WTC11 (cell line): ENCODE measurements at regions not wholly inside any gene's neighbourhood (a gene's known extent, or its start where the extent isn't known, plus 50 kb on each side); places are given as distances from the start of the nearest gene placed in this dataset.

Experiments used
- ATAC-seq: fragments of 200-7000 bp; cut with Tn5 transposase; 2 replicates; pipeline ENCODE4 v1.10.0; 2021; ENCODE audit warnings: mild to moderate bottlenecking, moderate library complexity
- CTCF ChIA-PET: fragments of 300-600 bp; sonication (Branson Sonifier 250); formaldehyde crosslinking; loops from one replicate; lab custom pipeline; 2021; ENCODE audit warnings: antibody characterized with exemption; lab: Charles Lee
- POLR2A ChIA-PET: fragments of 350-600 bp; sonication (Branson Sonifier 250); formaldehyde crosslinking; loops from one replicate; lab custom pipeline; 2021; ENCODE audit warnings: antibody characterized with exemption; lab: Charles Lee
- DNase-seq: peaks from one replicate; pipeline ENCODE4 v3.0.0; 2021; ENCODE audit warnings: low spot score
- H3K27ac Mint-ChIP-seq: 2 replicates; pipeline ENCODE4 v1.8.0; 2021; ENCODE audit warnings: mixed read lengths
- H3K27me3 Mint-ChIP-seq: 2 replicates; pipeline ENCODE4 v1.8.0; 2021; ENCODE audit warnings: low read depth, mild to moderate bottlenecking, moderate library complexity, mixed read lengths
- H3K36me3 Mint-ChIP-seq: 2 replicates; pipeline ENCODE4 v1.8.0; 2021; ENCODE audit warnings: mixed read lengths
- H3K4me1 Mint-ChIP-seq: 2 replicates; pipeline ENCODE4 v1.8.0; 2022; ENCODE audit warnings: mixed read lengths
- H3K4me3 Mint-ChIP-seq: 2 replicates; pipeline ENCODE4 v1.8.0; 2021; ENCODE audit warnings: mild to moderate bottlenecking, moderate library complexity, mixed read lengths
- H3K9me3 Mint-ChIP-seq: 2 replicates; pipeline ENCODE4 v1.8.0; 2021; ENCODE audit warnings: mixed read lengths
- CBFB ChIP-seq: sonication (generic); formaldehyde crosslinking; IDR thresholded peaks from 2 replicates; pipeline ENCODE4 v1.8.1; 2022; ENCODE audit warnings: mild to moderate bottlenecking, low read depth, missing genetic modification reagents
- CREB1 ChIP-seq: sonication (generic); formaldehyde crosslinking; IDR thresholded peaks from 2 replicates; pipeline ENCODE4 v1.8.0; 2023; ENCODE audit warnings: mild to moderate bottlenecking, missing genetic modification reagents
- ESRRA ChIP-seq: sonication (generic); formaldehyde crosslinking; IDR thresholded peaks from 2 replicates; pipeline ENCODE4 v1.8.1; 2022; ENCODE audit warnings: mild to moderate bottlenecking, missing genetic modification reagents, borderline replicate concordance
- IRF1 ChIP-seq: sonication (generic); formaldehyde crosslinking; IDR thresholded peaks from 2 replicates; pipeline ENCODE4 v1.8.0; 2023; ENCODE audit warnings: missing genetic modification reagents
- MXD4 ChIP-seq: fragments of 250-450 bp; sonication (Bioruptor Pico); IDR thresholded peaks from 2 replicates; pipeline ENCODE4 v1.8.0; 2021; ENCODE audit warnings: mild to moderate bottlenecking, moderate library complexity, borderline replicate concordance
- RELA ChIP-seq: sonication (generic); formaldehyde crosslinking; IDR thresholded peaks from 2 replicates; pipeline ENCODE4 v1.8.1; 2022; ENCODE audit warnings: missing genetic modification reagents, mild to moderate bottlenecking, borderline replicate concordance
- TCF7 ChIP-seq: sonication (generic); formaldehyde crosslinking; IDR thresholded peaks from 2 replicates; pipeline ENCODE4 v1.8.0; 2022; ENCODE audit warnings: mild to moderate bottlenecking, low read depth, missing genetic modification reagents, moderate library complexity
- TEAD1 ChIP-seq: sonication (generic); formaldehyde crosslinking; IDR thresholded peaks from 2 replicates; pipeline ENCODE4 v1.8.0; 2022; ENCODE audit warnings: mild to moderate bottlenecking, missing genetic modification reagents
- TEAD4 ChIP-seq: sonication (generic); formaldehyde crosslinking; IDR thresholded peaks from 2 replicates; pipeline ENCODE4 v1.8.0; 2022; ENCODE audit warnings: mild to moderate bottlenecking, missing genetic modification reagents
- TP53 ChIP-seq: sonication (generic); formaldehyde crosslinking; IDR thresholded peaks from 2 replicates; pipeline ENCODE4 v1.8.1; 2023; ENCODE audit warnings: mild to moderate bottlenecking, missing genetic modification reagents
- ZNF121 ChIP-seq: sonication (generic); formaldehyde crosslinking; IDR thresholded peaks from 2 replicates; pipeline ENCODE4 v1.8.0; 2023; ENCODE audit warnings: missing genetic modification reagents
- ZNF317 ChIP-seq: sonication (generic); formaldehyde crosslinking; IDR thresholded peaks from 2 replicates; pipeline ENCODE4 v1.8.1; 2023; ENCODE audit warnings: low read depth, mild to moderate bottlenecking, moderate library complexity, missing genetic modification reagents, borderline replicate concordance
- ZNF423 ChIP-seq: fragments of 250-450 bp; sonication (Bioruptor Pico); IDR thresholded peaks from 2 replicates; pipeline ENCODE4 v2.1.2; 2022; ENCODE audit warnings: mild to moderate bottlenecking, moderate library complexity
- TF ChIP-seq, protein P1 (sequence below): fragments of 250-450 bp; sonication (Bioruptor Pico); IDR thresholded peaks from 2 replicates; pipeline ENCODE4 v1.9.0; 2021; ENCODE audit warnings: mild to moderate bottlenecking, borderline replicate concordance
- TF ChIP-seq, protein P2 (sequence below): sonication (generic); formaldehyde crosslinking; IDR thresholded peaks from 2 replicates; pipeline ENCODE4 v1.8.1; 2022; ENCODE audit warnings: low read depth, missing genetic modification reagents, borderline replicate concordance
- TF ChIP-seq, protein P3 (sequence below): sonication (generic); formaldehyde crosslinking; IDR thresholded peaks from 2 replicates; pipeline ENCODE4 v1.8.1; 2023; ENCODE audit warnings: mild to moderate bottlenecking, missing genetic modification reagents, borderline replicate concordance

- TF ChIP-seq, protein P1, sequence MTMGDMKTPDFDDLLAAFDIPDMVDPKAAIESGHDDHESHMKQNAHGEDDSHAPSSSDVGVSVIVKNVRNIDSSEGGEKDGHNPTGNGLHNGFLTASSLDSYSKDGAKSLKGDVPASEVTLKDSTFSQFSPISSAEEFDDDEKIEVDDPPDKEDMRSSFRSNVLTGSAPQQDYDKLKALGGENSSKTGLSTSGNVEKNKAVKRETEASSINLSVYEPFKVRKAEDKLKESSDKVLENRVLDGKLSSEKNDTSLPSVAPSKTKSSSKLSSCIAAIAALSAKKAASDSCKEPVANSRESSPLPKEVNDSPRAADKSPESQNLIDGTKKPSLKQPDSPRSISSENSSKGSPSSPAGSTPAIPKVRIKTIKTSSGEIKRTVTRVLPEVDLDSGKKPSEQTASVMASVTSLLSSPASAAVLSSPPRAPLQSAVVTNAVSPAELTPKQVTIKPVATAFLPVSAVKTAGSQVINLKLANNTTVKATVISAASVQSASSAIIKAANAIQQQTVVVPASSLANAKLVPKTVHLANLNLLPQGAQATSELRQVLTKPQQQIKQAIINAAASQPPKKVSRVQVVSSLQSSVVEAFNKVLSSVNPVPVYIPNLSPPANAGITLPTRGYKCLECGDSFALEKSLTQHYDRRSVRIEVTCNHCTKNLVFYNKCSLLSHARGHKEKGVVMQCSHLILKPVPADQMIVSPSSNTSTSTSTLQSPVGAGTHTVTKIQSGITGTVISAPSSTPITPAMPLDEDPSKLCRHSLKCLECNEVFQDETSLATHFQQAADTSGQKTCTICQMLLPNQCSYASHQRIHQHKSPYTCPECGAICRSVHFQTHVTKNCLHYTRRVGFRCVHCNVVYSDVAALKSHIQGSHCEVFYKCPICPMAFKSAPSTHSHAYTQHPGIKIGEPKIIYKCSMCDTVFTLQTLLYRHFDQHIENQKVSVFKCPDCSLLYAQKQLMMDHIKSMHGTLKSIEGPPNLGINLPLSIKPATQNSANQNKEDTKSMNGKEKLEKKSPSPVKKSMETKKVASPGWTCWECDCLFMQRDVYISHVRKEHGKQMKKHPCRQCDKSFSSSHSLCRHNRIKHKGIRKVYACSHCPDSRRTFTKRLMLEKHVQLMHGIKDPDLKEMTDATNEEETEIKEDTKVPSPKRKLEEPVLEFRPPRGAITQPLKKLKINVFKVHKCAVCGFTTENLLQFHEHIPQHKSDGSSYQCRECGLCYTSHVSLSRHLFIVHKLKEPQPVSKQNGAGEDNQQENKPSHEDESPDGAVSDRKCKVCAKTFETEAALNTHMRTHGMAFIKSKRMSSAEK = no peak
- no peak for TF ChIP-seq TEAD1 (CRISPR knock-in tag)
- no peak for TF ChIP-seq ZNF423 (CRISPR knock-in tag)
- no peak for TF ChIP-seq RELA
- TF ChIP-seq ZNF317 (CRISPR knock-in tag) = no peak
- TF ChIP-seq TP53 (CRISPR knock-in tag) = no peak
These were observed 1131.9 kb upstream of the CELF2 start (continued) for GRCh38 chr10:9885761-9886160.

GRCh38 chr10:9886772-9887171 is 1130.9 kb upstream of the CELF2 start:
- ATAC-seq = no peak
- H3K36me3 Mint-ChIP-seq = peaks cover 16% of the 10 kb centered on the region
- H3K27ac Mint-ChIP-seq = no peak overlapping the region

DNA sequence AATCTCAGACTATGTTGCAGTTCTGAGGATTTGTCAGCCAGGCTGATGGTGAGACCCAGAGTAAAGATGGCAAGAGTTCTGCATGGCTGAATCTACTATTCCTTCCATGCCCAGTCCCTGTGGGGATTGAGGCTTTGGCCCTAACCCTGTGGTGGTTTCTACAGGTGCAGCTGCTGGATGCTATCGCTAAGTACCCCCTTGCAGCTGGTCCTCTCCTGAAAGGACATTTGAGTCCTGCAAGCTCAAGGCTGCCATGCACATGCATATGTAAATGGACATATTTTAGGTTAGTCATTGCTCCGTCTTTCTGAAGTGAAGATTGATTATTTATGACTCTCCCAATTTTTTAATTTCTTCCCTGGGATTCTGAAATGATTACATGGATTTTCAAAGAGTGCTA is 1122.2 kb upstream of the CELF2 start:
- Mint-ChIP-seq H3K27ac (no peak overlapping the region), H3K27me3 (no peaks in the 10 kb centered on the region), H3K4me1 (peaks cover 11% of the 10 kb centered on the region), H3K9me3 (peaks cover 10% of the 10 kb centered on the region)
- ChIA-PET CTCF (no interaction called here), POLR2A (no interaction called here)
- TF ChIP-seq MXD4 (CRISPR knock-in tag) (no peak), IRF1 (no peak), RELA (no peak), ZNF121 (no peak), TEAD4 (no peak), ESRRA (CRISPR knock-in tag) (no peak), ZNF423 (CRISPR knock-in tag) (no peak), CREB1 (CRISPR knock-in tag) (no peak)
- TF ChIP-seq, protein P2, sequence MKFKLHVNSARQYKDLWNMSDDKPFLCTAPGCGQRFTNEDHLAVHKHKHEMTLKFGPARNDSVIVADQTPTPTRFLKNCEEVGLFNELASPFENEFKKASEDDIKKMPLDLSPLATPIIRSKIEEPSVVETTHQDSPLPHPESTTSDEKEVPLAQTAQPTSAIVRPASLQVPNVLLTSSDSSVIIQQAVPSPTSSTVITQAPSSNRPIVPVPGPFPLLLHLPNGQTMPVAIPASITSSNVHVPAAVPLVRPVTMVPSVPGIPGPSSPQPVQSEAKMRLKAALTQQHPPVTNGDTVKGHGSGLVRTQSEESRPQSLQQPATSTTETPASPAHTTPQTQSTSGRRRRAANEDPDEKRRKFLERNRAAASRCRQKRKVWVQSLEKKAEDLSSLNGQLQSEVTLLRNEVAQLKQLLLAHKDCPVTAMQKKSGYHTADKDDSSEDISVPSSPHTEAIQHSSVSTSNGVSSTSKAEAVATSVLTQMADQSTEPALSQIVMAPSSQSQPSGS (CRISPR knock-in tag) = no peak
- TF ChIP-seq, protein P3, sequence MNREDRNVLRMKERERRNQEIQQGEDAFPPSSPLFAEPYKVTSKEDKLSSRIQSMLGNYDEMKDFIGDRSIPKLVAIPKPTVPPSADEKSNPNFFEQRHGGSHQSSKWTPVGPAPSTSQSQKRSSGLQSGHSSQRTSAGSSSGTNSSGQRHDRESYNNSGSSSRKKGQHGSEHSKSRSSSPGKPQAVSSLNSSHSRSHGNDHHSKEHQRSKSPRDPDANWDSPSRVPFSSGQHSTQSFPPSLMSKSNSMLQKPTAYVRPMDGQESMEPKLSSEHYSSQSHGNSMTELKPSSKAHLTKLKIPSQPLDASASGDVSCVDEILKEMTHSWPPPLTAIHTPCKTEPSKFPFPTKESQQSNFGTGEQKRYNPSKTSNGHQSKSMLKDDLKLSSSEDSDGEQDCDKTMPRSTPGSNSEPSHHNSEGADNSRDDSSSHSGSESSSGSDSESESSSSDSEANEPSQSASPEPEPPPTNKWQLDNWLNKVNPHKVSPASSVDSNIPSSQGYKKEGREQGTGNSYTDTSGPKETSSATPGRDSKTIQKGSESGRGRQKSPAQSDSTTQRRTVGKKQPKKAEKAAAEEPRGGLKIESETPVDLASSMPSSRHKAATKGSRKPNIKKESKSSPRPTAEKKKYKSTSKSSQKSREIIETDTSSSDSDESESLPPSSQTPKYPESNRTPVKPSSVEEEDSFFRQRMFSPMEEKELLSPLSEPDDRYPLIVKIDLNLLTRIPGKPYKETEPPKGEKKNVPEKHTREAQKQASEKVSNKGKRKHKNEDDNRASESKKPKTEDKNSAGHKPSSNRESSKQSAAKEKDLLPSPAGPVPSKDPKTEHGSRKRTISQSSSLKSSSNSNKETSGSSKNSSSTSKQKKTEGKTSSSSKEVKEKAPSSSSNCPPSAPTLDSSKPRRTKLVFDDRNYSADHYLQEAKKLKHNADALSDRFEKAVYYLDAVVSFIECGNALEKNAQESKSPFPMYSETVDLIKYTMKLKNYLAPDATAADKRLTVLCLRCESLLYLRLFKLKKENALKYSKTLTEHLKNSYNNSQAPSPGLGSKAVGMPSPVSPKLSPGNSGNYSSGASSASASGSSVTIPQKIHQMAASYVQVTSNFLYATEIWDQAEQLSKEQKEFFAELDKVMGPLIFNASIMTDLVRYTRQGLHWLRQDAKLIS = no peak
- TF ChIP-seq, all 79 proteins: peak for 0
- DNase-seq = no peak
- H3K4me3 Mint-ChIP-seq = no peak overlapping the region
- 0 out of 2 replicates have a peak, but pooled peaks cover 2% of the 10 kb centered on the region for H3K36me3 Mint-ChIP-seq
- no peak for ATAC-seq

More at GRCh38 chr10:9886772-9887171, 1130.9 kb upstream of the CELF2 start:
- no peak for DNase-seq
- H3K4me3 Mint-ChIP-seq = no peak overlapping the region
- CTCF ChIA-PET = no interaction called here
- TF ChIP-seq CBFB (CRISPR knock-in tag) = no peak
- no peak for TF ChIP-seq TCF7
- POLR2A ChIA-PET = no interaction called here
- no peaks in the 10 kb centered on the region for H3K4me1 Mint-ChIP-seq
- H3K27me3 Mint-ChIP-seq = no peaks in the 10 kb centered on the region
- peaks cover 38% of the 10 kb centered on the region for H3K9me3 Mint-ChIP-seq
